ENCODE measurements at regions not wholly inside any gene's neighbourhood (a gene's known extent, or its start where the extent isn't known, plus 50 kb on each side); places are given as distances from the start of the nearest gene placed in this dataset.

DNA sequence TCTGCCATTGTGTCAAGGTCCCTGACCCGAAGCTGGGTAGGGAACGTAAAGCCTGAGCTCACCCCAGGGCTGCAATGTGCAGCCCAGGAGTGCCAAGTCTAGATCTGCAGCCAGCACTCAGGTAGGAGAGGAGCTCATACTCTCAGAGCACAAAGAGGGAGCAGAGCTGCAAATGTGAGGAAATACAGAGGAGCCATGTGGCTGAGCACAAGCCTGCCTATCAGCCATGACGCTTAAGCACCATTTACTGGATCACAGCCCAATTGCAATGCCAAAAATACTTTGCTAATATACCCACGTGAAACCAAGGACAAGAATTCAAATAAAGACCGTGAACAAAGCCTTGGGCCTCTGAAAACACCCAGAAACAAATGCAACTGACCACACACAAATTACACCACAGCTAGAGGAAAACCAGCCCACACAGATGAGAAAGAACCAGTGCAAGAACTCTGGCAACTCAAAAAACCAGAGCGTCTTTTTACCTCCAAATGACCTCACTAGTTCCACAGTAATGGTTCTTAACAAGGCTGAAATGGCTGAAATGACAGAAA lies 69.0 kb upstream of the HPF1 start:
- Histone ChIP-seq H3K9me3 (ENCODE audit: control insufficient read depth, low read depth, low read length) (no peaks in the 10 kb centered on the region), H3K27me3 (ENCODE audit: control insufficient read depth, extremely low read depth, insufficient read depth, low read length) (no peaks in the 10 kb centered on the region), H3K4me3 (ENCODE audit: control insufficient read depth in 2 of 3, extremely low read depth in 1 of 3, insufficient read depth in 2 of 3, low read depth in 1 of 3, low read length in 3 of 3) (no peak overlapping the region), H4K20me1 (ENCODE audit: control insufficient read depth, extremely low read depth, insufficient read depth, low read length) (no peaks in the 10 kb centered on the region), H3K79me2 (ENCODE audit: control insufficient read depth, insufficient read depth, low read length) (no peaks in the 10 kb centered on the region), H3K4me1 (ENCODE audit: control insufficient read depth, extremely low read depth, insufficient read depth, low read length) (no peaks in the 10 kb centered on the region), H3K36me3 (ENCODE audit: control insufficient read depth in 2 of 2, extremely low read depth in 1 of 2, insufficient read depth in 2 of 2, low read length in 2 of 2) (no peaks in the 10 kb centered on the region), H3K4me2 (ENCODE audit: control insufficient read depth, extremely low read depth, insufficient read depth, low read depth, low read length) (no peak overlapping the region), H3K9me1 (ENCODE audit: control insufficient read depth, extremely low read depth, insufficient read depth, low read length) (no peaks in the 10 kb centered on the region), H2AFZ (ENCODE audit: control insufficient read depth, low read length) (no peak overlapping the region), H3K27ac (ENCODE audit: control insufficient read depth, insufficient read depth, low read length) (no peak overlapping the region), H3K9ac (ENCODE audit: control insufficient read depth, extremely low read depth, insufficient read depth, low read length) (no peak overlapping the region)
- TF ChIP-seq, protein P1, sequence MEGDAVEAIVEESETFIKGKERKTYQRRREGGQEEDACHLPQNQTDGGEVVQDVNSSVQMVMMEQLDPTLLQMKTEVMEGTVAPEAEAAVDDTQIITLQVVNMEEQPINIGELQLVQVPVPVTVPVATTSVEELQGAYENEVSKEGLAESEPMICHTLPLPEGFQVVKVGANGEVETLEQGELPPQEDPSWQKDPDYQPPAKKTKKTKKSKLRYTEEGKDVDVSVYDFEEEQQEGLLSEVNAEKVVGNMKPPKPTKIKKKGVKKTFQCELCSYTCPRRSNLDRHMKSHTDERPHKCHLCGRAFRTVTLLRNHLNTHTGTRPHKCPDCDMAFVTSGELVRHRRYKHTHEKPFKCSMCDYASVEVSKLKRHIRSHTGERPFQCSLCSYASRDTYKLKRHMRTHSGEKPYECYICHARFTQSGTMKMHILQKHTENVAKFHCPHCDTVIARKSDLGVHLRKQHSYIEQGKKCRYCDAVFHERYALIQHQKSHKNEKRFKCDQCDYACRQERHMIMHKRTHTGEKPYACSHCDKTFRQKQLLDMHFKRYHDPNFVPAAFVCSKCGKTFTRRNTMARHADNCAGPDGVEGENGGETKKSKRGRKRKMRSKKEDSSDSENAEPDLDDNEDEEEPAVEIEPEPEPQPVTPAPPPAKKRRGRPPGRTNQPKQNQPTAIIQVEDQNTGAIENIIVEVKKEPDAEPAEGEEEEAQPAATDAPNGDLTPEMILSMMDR (optimal IDR thresholded peaks at IDR 0.05 in 1 of 3, IDR thresholded peaks at IDR 0.05 in 1 of 3, conservative IDR thresholded peaks at IDR 0.05 in 1 of 3; ENCODE audit: extremely low read depth in 1 of 3, insufficient read depth in 2 of 3, low read length in 3 of 3) = no peak
- no peak for TF ChIP-seq EZH2 (IDR thresholded peaks at IDR 0.05; ENCODE audit: low read length)
- FAIRE-seq (no peak), DNase-seq (ENCODE audit: low read depth, low spot score) (no peak)
- dilution Hi-C loops (cut with MboI; ENCODE audit: extremely low pct_ligation_motif_present, low sequenced_read_pairs) = no loop called here

DNA sequence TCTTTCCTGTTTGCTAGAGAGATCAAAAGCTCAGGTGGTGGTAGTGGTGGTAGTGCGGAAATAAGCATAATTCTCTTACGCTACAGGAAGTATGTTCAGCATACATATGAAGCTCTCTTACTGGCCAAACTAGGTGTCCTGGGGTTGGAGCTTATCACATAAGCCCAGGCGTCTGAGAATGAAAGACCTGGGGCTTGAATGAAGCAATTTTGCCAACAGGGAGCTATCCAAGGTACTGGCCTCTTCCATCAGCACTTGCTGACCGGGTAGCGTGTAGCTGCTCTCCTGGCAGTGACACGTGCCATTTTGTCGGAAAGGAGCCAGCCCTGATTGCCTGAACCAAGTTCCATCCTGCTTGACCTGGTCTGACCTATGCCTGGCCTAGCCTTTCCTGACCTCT lies 65.9 kb upstream of the HPF1 start:
- DNase-seq (ENCODE audit: low read depth, low spot score) (no peak), FAIRE-seq (peak; percentile 34)
- Histone ChIP-seq H3K4me3 (ENCODE audit: control insufficient read depth in 2 of 3, extremely low read depth in 1 of 3, insufficient read depth in 2 of 3, low read depth in 1 of 3, low read length in 3 of 3) (no peak overlapping the region), H3K79me2 (ENCODE audit: control insufficient read depth, insufficient read depth, low read length) (no peaks in the 10 kb centered on the region), H3K9me3 (ENCODE audit: control insufficient read depth, low read depth, low read length) (no peaks in the 10 kb centered on the region), H3K4me2 (ENCODE audit: control insufficient read depth, extremely low read depth, insufficient read depth, low read depth, low read length) (no peak overlapping the region), H3K4me1 (ENCODE audit: control insufficient read depth, extremely low read depth, insufficient read depth, low read length) (no peaks in the 10 kb centered on the region), H3K27ac (ENCODE audit: control insufficient read depth, insufficient read depth, low read length) (no peak overlapping the region), H3K27me3 (ENCODE audit: control insufficient read depth, extremely low read depth, insufficient read depth, low read length) (no peaks in the 10 kb centered on the region), H3K36me3 (ENCODE audit: control insufficient read depth in 2 of 2, extremely low read depth in 1 of 2, insufficient read depth in 2 of 2, low read length in 2 of 2) (no peaks in the 10 kb centered on the region), H3K9me1 (ENCODE audit: control insufficient read depth, extremely low read depth, insufficient read depth, low read length) (no peaks in the 10 kb centered on the region), H3K9ac (ENCODE audit: control insufficient read depth, extremely low read depth, insufficient read depth, low read length) (no peak overlapping the region), H4K20me1 (ENCODE audit: control insufficient read depth, extremely low read depth, insufficient read depth, low read length) (no peaks in the 10 kb centered on the region), H2AFZ (ENCODE audit: control insufficient read depth, low read length) (no peak overlapping the region)
- TF ChIP-seq, protein P1 (optimal IDR thresholded peaks at IDR 0.05 in 1 of 3, IDR thresholded peaks at IDR 0.05 in 1 of 3, conservative IDR thresholded peaks at IDR 0.05 in 1 of 3; ENCODE audit: extremely low read depth in 1 of 3, insufficient read depth in 2 of 3, low read length in 3 of 3) = no peak
- TF ChIP-seq EZH2 (IDR thresholded peaks at IDR 0.05; ENCODE audit: low read length) = no peak
- dilution Hi-C loops (cut with MboI; ENCODE audit: extremely low pct_ligation_motif_present, low sequenced_read_pairs) = loop anchor here (25.0 kb wide), 1 partner anchor 214 kb away; the partner anchor contains the start of gene MFAP3L

Data from keratinocyte (primary cell).